Naive B cell (primary cell): ENCODE measurements at regions not wholly inside any gene's neighbourhood (a gene's known extent, or its start where the extent isn't known, plus 50 kb on each side); places are given as distances from the start of the nearest gene placed in this dataset.

ENCODE experiments used
- ATAC-seq, 2 donors: fragments of 150-1000 bp; cut with Tn5 transposase; 2 replicates each; pipeline ENCODE4 v1.10.0; 2021; ENCODE audit warnings: low read depth in 2 of 2, mild to moderate bottlenecking in 2 of 2, moderate library complexity in 2 of 2
- DNase-seq: peaks from one replicate; pipeline ENCODE4 v3.0.0; 2022
- H3K27ac Mint-ChIP-seq, 6 donors: one replicate each; pipeline ENCODE4 v1.8.0; 2020 to 2022; ENCODE audit warnings: mild to moderate bottlenecking in 6 of 6, mixed read lengths in 6 of 6, moderate library complexity in 5 of 6, inconsistent platforms in 2 of 6
- H3K27me3 Mint-ChIP-seq, 3 donors: one replicate each; pipeline ENCODE4 v1.8.0; 2021 to 2022; ENCODE audit warnings: mixed read lengths in 3 of 3, mild to moderate bottlenecking in 1 of 3
- H3K36me3 Mint-ChIP-seq, 2 donors: one replicate each; pipeline ENCODE4 v1.8.0; 2020 to 2022; ENCODE audit warnings: mixed read lengths in 2 of 2, inconsistent platforms in 1 of 2, mild to moderate bottlenecking in 1 of 2
- H3K4me1 Mint-ChIP-seq, 3 donors: one replicate each; pipeline ENCODE4 v1.8.0; 2020 to 2022; ENCODE audit warnings: mixed read lengths in 3 of 3, inconsistent platforms in 1 of 3, mild to moderate bottlenecking in 1 of 3, moderate library complexity in 1 of 3
- H3K4me3 Mint-ChIP-seq, 8 donors: one replicate each; pipeline ENCODE4 v1.8.0; 2020 to 2022; ENCODE audit warnings: mild to moderate bottlenecking in 8 of 8, mixed read lengths in 8 of 8, moderate library complexity in 8 of 8, inconsistent platforms in 2 of 8
- H3K9me3 Mint-ChIP-seq, 7 donors: one replicate each; pipeline ENCODE4 v1.8.0; 2020 to 2022; ENCODE audit warnings: mixed read lengths in 7 of 7, mild to moderate bottlenecking in 5 of 7, inconsistent platforms in 2 of 7, moderate library complexity in 1 of 7

DNA sequence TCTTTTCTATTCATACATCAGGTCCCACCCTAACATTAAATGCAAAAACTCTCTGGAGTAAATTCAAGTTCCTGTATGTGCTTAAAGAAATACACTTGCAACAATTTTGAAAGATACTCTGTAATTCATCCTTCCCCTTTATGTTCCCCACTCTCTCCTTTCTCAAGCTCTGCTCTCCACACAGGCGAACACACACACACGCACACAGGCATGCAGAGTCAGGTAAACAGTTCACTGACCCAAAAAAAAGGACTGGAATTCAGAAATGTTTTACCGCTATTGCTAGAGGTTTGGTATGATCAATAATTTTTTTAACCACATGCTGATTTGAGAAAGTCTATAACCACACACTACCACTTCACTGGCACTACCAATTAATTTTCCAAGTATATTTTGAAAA, 152.4 kb upstream of the TMCC3 start:
- peaks cover 13 to 19% of the 10 kb centered on the region in 2 donors for H3K36me3 Mint-ChIP-seq
- H3K27me3 Mint-ChIP-seq: no peaks in the 10 kb centered on the region
- DNase-seq (no peak), ATAC-seq (no peak)
- H3K27ac Mint-ChIP-seq: peak overlapping the region in 1 of 6 donors; percentile 95
- peaks cover 32 to 66% (median 49%) of the 10 kb centered on the region in 3 donors for H3K4me1 Mint-ChIP-seq
- peaks cover 0 to 2% (median 0%) of the 10 kb centered on the region in 7 donors for H3K9me3 Mint-ChIP-seq
- H3K4me3 Mint-ChIP-seq: no peak overlapping the region

GRCh38 chr12:94801745-94802144, 151.4 kb upstream of the TMCC3 start:
- H3K4me3 Mint-ChIP-seq: no peak overlapping the region
- peak overlapping the region in 1 of 6 donors; percentile 73 for H3K27ac Mint-ChIP-seq
- peaks cover 28 to 59% (median 43%) of the 10 kb centered on the region in 3 donors for H3K4me1 Mint-ChIP-seq
- peaks cover 0 to 2% (median 0%) of the 10 kb centered on the region in 7 donors for H3K9me3 Mint-ChIP-seq
- H3K27me3 Mint-ChIP-seq: no peaks in the 10 kb centered on the region
- H3K36me3 Mint-ChIP-seq: peaks cover 13 to 14% of the 10 kb centered on the region in 2 donors
- ATAC-seq: no peak
- no peak for DNase-seq

GRCh38 chr12:94799136-94799535, 148.8 kb upstream of the TMCC3 start:
- DNase-seq: no peak

DNA sequence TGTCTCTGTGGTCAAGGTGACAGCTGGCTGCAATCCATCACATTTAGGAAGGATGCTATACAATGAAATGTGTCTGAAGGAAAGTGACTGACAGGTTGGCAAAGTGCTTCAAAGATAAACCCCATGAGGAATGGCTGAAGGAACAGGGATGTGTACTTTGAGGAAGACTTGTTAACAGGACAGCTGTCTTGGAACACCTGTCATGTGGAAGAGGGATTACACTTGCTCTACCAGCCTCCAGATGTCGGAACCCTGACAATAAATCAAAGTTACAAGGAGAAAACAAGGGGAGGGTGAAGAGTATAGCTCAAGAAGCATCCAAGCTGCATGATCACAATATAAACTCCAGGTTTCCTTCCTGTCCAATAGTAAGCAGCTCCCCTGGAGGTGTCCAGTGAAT, 147.8 kb upstream of the TMCC3 start:
- no peak for ATAC-seq
- DNase-seq: no peak
- peaks cover 30 to 64% (median 54%) of the 10 kb centered on the region in 3 donors for H3K4me1 Mint-ChIP-seq
- peaks cover 2 to 19% of the 10 kb centered on the region in 2 donors for H3K36me3 Mint-ChIP-seq
- H3K27ac Mint-ChIP-seq: no peak overlapping the region
- no peaks in the 10 kb centered on the region for H3K27me3 Mint-ChIP-seq
- no peak overlapping the region for H3K4me3 Mint-ChIP-seq
- peaks cover 0 to 2% (median 0%) of the 10 kb centered on the region in 7 donors for H3K9me3 Mint-ChIP-seq

More at GRCh38 chr12:94799136-94799535, 148.8 kb upstream of the TMCC3 start:
- Mint-ChIP-seq H3K27me3 (no peaks in the 10 kb centered on the region), H3K4me3 (peak overlapping the region in 1 of 8 donors; percentile 22), H3K27ac (peak overlapping the region in 2 of 6 donors; percentile 7 to 53), H3K4me1 (peaks cover 25 to 58% (median 46%) of the 10 kb centered on the region in 3 donors), H3K9me3 (peaks cover 0 to 2% (median 0%) of the 10 kb centered on the region in 7 donors), H3K36me3 (peaks cover 0 to 13% of the 10 kb centered on the region in 2 donors)
- ATAC-seq: no peak

DNA sequence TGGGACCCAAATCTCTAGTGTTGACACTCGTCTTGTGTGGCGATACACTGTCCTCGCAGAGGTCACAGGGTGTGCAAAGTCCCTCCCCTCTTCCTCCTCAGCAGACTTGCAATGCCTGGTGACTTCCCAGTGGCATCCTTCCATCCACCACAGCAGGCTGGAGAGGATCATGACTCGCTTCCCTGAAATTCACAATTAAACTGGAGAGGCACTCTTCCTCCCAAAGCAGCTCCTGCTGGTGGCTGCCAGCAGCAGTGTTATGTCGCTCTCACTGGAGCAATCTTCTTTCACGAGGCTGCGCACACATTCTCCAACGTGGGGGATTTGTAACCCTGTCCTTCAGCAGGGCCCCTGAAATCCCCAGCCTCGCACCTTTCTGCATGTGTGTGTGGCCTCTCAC, 145.2 kb upstream of the TMCC3 start:
- peaks cover 36 to 65% (median 53%) of the 10 kb centered on the region in 3 donors for H3K4me1 Mint-ChIP-seq
- no peak overlapping the region for H3K4me3 Mint-ChIP-seq
- peak overlapping the region in 2 of 6 donors; percentile 54 to 88 for H3K27ac Mint-ChIP-seq
- DNase-seq (no peak), ATAC-seq (no peak)
- H3K9me3 Mint-ChIP-seq: peaks cover 0 to 2% (median 0%) of the 10 kb centered on the region in 7 donors
- H3K27me3 Mint-ChIP-seq: no peaks in the 10 kb centered on the region
- H3K36me3 Mint-ChIP-seq: peaks cover 12 to 26% of the 10 kb centered on the region in 2 donors

DNA sequence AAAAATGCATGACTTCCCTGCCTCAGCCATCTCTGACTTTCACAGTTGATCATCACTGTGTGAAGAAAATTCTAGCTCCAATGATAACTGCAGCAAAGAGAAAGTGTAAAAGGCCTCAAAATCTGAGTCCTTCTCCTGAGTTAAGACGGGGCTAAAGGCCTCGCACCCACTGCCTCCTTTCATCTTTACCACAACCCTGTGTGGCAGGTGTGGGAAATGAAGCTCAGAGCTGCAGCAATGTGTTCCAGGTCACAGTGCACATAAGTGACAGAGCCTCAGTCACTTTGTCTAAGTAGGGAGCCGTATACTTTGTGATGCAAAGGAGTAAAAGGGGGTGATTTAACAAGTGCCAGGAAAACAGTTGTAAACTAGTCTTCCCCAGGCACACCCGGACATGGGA, 144.7 kb upstream of the TMCC3 start:
- Mint-ChIP-seq H3K4me1 (peaks cover 40 to 65% (median 53%) of the 10 kb centered on the region in 3 donors), H3K4me3 (no peak overlapping the region), H3K27me3 (no peaks in the 10 kb centered on the region), H3K36me3 (peaks cover 17 to 29% of the 10 kb centered on the region in 2 donors), H3K9me3 (peaks cover 0 to 2% (median 0%) of the 10 kb centered on the region in 7 donors), H3K27ac (peak overlapping the region in 3 of 6 donors; percentile 6 to 88 (median 59))
- DNase-seq (no peak), ATAC-seq (no peak)

DNA sequence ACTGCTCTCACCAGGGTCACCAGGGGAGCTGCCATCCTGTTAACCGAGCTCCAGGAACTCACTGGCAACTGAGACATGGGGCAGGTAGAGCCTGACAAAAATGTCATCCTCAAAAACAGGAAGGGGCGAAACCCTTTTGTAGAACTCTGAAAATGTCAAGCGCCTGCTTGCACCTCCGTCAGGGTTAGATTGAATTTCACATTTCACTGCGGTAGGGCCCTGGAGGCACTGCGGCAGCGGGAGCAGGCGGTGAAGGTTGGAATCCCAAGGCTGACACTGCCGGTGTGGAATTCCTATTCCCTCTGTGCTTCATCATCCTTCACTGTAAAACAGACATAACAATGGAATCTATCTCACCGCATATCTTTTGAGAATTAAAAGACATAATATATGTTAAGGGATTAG, 142.8 kb upstream of the TMCC3 start:
- ATAC-seq (no peak), DNase-seq (no peak)
- Mint-ChIP-seq H3K4me1 (peaks cover 26 to 58% (median 40%) of the 10 kb centered on the region in 3 donors), H3K27me3 (no peaks in the 10 kb centered on the region), H3K27ac (peak overlapping the region in 4 of 6 donors; percentile 36 to 92 (median 63)), H3K4me3 (peak overlapping the region in 3 of 8 donors; percentile 13 to 38 (median 14)), H3K9me3 (no peaks in the 10 kb centered on the region), H3K36me3 (peaks cover 17 to 29% of the 10 kb centered on the region in 2 donors)

GRCh38 chr12:94792693-94793092, 142.3 kb upstream of the TMCC3 start:
- H3K4me3 Mint-ChIP-seq: peak overlapping the region in 4 of 8 donors; percentile 12 to 29 (median 14)
- H3K9me3 Mint-ChIP-seq: no peaks in the 10 kb centered on the region
- no peaks in the 10 kb centered on the region for H3K27me3 Mint-ChIP-seq
- peak overlapping the region in 4 of 6 donors; percentile 36 to 92 (median 63) for H3K27ac Mint-ChIP-seq
- DNase-seq: no peak
- H3K36me3 Mint-ChIP-seq: peaks cover 17 to 30% of the 10 kb centered on the region in 2 donors
- peaks cover 26 to 61% (median 37%) of the 10 kb centered on the region in 3 donors for H3K4me1 Mint-ChIP-seq
- ATAC-seq: no peak

DNA sequence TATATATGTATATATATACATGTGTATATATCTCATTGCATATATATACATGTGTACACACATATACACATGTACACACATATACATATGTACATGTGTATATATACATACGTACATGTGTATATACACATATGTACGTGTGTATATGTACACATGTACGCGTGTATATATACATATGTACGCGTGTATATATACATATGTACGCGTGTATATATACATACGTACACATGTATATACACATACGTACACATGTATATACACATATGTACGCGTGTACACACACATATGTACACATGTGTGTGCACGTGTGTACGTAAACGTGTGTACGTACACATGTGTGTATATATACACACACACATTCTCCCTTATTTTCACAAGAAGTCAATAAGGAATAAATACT, 141.6 kb upstream of the TMCC3 start:
- DNase-seq (no peak), ATAC-seq (no peak)
- Mint-ChIP-seq H3K4me1 (peaks cover 26 to 61% (median 37%) of the 10 kb centered on the region in 3 donors), H3K27ac (no peak overlapping the region), H3K4me3 (no peak overlapping the region), H3K36me3 (peaks cover 22 to 38% of the 10 kb centered on the region in 2 donors), H3K9me3 (peaks cover 0 to 3% (median 0%) of the 10 kb centered on the region in 7 donors), H3K27me3 (no peaks in the 10 kb centered on the region)

DNA sequence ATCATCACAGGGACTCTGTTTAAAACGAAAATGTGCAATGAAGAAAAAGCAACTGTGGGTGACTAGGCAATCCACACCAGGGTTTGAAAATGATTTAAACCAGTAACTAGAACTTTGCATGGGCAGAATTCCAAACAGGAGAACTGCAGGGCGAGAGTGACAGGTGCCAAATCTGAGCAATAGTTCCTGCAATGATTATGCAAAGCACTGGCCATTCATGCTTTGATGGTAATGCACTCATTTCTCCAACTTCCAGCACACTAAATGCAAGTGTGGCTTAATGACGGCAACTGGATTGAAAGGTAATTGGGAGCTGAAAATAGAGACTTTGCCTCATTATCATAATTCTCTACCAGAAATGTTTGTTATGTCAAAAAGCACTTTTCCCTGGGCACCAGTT, 140.5 kb upstream of the TMCC3 start:
- Mint-ChIP-seq H3K27ac (no peak overlapping the region), H3K36me3 (peaks cover 22 to 39% of the 10 kb centered on the region in 2 donors)

DNA sequence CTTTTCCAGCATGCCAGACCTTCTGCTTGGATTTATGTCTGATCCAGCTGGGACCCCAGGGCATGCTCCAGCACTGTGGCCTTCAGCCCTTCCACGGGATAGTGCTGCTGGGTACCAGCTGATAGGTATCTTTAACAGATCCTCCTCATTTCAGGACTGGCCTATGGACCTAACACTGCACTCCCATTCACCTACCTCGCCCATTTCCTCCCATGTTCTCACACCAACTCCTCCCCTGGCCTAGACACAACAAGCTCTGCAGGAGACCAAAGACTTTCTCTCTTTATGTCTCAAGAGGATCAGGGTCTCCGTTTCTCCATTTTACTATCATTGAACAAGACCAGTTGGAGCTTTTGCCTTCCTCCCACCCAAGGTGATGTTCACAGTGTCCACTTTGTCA, 140.0 kb upstream of the TMCC3 start:
- Mint-ChIP-seq H3K4me3 (no peak overlapping the region), H3K4me1 (peaks cover 26 to 59% (median 38%) of the 10 kb centered on the region in 3 donors), H3K9me3 (peaks cover 0 to 6% (median 3%) of the 10 kb centered on the region in 7 donors), H3K27me3 (no peaks in the 10 kb centered on the region), H3K36me3 (peaks cover 22 to 39% of the 10 kb centered on the region in 2 donors), H3K27ac (no peak overlapping the region)
- DNase-seq (no peak), ATAC-seq (no peak)

More for the DNA sequence above, 140.5 kb upstream of the TMCC3 start:
- peaks cover 0 to 6% (median 3%) of the 10 kb centered on the region in 7 donors for H3K9me3 Mint-ChIP-seq
- no peak for ATAC-seq
- peaks cover 26 to 63% (median 43%) of the 10 kb centered on the region in 3 donors for H3K4me1 Mint-ChIP-seq
- H3K27me3 Mint-ChIP-seq: no peaks in the 10 kb centered on the region
- DNase-seq: no peak
- H3K4me3 Mint-ChIP-seq: no peak overlapping the region

DNA sequence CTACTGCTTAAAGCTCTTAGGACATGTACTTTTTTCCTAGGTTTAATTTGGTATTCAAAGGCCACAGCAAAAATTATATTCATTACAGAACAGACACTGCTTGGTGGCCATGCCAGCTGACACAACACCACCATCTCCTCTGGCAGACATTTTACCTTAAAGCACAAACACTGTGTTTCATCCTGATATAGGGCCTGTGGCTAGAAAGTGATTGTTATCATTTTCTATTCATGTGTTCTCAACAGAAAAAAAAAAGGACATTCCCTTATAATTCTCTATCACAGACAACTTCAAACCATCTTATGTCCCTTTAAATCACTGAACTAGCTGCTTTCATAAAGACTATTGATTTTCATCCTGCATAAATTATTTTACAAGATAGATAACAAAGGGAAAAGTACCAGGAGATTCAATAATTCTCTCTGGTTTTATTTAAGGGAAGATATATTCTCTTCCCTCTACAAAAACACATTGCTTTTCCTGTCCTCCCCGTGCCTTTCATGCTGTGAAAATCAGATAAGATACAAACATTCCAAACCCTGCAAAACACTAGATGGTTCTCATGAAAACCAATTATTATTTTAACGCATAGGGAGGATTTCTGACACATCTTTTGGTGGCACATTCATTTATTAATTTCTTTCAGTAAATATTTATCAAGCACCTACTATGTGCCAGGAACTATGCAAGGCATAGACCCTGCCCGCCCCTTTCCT, 139.3 kb upstream of the TMCC3 start:
- no peaks in the 10 kb centered on the region for H3K27me3 Mint-ChIP-seq
- peaks cover 22 to 39% of the 10 kb centered on the region in 2 donors for H3K36me3 Mint-ChIP-seq
- DNase-seq (no peak), ATAC-seq (no peak)
- peaks cover 22 to 56% (median 33%) of the 10 kb centered on the region in 3 donors for H3K4me1 Mint-ChIP-seq
- H3K27ac Mint-ChIP-seq: peak overlapping the region in 1 of 6 donors; percentile 33
- H3K9me3 Mint-ChIP-seq: peaks cover 0 to 6% (median 3%) of the 10 kb centered on the region in 7 donors
- no peak overlapping the region for H3K4me3 Mint-ChIP-seq

GRCh38 chr12:94788298-94788697, 137.9 kb upstream of the TMCC3 start:
- no peak for DNase-seq
- Mint-ChIP-seq H3K4me3 (no peak overlapping the region), H3K4me1 (peaks cover 28 to 57% (median 38%) of the 10 kb centered on the region in 3 donors), H3K27me3 (no peaks in the 10 kb centered on the region), H3K36me3 (peaks cover 22 to 32% of the 10 kb centered on the region in 2 donors), H3K9me3 (peaks cover 0 to 6% (median 3%) of the 10 kb centered on the region in 7 donors), H3K27ac (peak overlapping the region in 2 of 6 donors; percentile 17 to 38)
- ATAC-seq: no peak

GRCh38 chr12:94786906-94787305, 136.5 kb upstream of the TMCC3 start:
- DNase-seq (no peak), ATAC-seq (no peak)
- peaks cover 0 to 13% (median 6%) of the 10 kb centered on the region in 7 donors for H3K9me3 Mint-ChIP-seq

More at GRCh38 chr12:94786906-94787305, 136.5 kb upstream of the TMCC3 start:
- Mint-ChIP-seq H3K4me1 (peaks cover 24 to 46% (median 41%) of the 10 kb centered on the region in 3 donors), H3K4me3 (no peak overlapping the region), H3K36me3 (peaks cover 24 to 32% of the 10 kb centered on the region in 2 donors), H3K27me3 (no peaks in the 10 kb centered on the region), H3K27ac (peak overlapping the region in 1 of 6 donors; percentile 64)
